HG03469 (cell line): ENCODE measurements at regions not wholly inside any gene's neighbourhood (a gene's known extent, or its start where the extent isn't known, plus 50 kb on each side); places are given as distances from the start of the nearest gene placed in this dataset.

ENCODE experiments used
- ATAC-seq: cut with Tn5 transposase; IDR thresholded peaks from one replicate; pipeline ENCODE4 v1.9.1; 2021; ENCODE audit warnings: mild to moderate bottlenecking, moderate library complexity, moderate number of reproducible peaks; ENCODE audit not compliant: unreplicated experiment

DNA sequence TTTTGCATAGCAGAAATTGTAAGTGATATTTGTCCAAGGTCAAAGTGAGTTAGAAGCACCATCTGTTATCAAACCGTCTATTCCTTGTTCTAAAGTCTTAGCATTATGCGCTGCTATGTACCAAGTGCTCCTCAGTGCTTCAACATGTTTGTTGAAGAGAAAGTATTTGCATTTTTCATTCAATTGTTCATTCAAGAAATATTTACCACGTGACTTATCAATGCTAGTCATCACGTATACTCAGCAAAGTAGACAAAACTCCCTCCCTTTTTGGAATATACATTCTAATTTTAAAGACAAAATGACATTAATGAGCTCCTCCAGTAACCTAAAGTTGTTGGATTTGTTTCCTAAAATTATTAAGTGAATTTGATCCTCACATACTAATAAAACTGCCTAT, 388.0 kb upstream of the CDH8 start:
- no peak for ATAC-seq

DNA sequence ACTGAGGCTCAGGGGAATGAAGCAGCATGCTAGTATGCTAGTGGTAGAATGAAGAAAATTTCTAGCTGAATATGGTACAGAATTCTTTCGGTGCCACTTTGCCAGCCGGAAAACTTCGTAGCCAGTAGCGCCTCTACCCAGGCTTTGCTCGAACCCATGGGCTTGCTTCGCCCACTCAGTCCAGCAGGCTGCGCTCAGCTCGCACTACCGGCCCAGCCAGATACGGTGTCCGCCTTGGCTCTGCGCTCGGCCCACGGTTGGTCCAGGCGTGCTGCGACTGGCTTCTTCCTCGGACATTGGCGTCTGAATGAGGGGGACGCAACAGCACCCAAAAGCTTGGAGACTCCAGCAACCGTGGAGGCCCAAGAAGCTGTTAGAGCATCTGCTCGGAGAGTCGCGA, 372.5 kb upstream of the CDH8 start:
- no peak for ATAC-seq

DNA sequence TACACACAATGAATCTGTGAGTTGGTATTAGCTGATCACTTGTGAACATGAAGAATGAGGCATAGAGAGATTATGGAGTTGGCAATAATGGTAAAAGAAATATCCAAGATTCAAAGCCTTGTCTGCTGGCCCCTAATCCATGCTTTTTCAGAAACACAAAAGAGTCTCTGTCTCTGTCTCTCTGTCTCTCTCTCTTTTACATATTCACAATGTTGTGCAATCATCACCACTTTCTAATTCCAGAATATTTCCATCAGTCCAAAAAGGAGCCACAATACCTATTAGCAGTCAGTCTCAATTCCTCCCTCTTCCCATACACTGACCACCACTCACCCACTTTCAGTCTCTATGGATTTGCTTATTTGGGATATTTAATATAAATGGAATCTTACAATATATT, 370.1 kb upstream of the CDH8 start:
- ATAC-seq, result no peak

DNA sequence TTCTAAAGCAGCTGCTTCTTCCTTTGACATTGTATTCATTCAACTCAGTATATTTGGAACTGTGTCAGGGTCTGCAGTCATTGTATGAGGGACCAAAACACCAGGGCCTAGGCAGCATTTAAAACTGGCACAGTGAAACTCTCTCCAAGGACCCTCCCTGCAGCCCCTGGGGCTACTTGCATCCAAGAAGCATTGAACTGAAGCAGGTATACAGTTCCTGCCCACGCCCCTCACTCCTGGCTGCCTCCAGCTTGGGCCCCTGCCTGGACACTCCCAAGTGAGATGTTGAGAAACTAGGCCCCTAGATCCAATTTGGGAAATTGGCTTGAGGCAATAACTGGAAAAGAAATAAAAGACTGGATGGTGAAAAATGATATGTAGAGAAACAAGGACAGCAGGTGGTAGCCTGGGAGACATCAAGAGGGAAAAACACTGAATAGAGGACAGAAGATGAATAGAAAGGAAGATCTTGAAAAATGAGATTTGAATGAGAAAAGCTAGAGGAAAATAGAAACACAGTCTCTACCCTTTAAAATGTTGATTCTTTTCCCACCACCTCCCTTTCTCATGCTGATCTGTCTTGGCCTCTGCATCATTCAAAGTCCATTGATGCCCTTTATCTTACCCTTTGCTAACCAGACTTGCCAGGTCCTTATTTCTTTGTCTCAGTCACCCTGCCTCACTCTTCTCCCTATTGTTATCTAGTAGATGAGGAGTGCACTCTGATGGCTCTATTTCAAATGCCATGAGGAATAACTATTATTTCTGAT, 368.8 kb upstream of the CDH8 start:
- ATAC-seq, result no peak

GRCh38 chr16:62392698-62393097, 356.5 kb upstream of the CDH8 start:
- no peak for ATAC-seq

DNA sequence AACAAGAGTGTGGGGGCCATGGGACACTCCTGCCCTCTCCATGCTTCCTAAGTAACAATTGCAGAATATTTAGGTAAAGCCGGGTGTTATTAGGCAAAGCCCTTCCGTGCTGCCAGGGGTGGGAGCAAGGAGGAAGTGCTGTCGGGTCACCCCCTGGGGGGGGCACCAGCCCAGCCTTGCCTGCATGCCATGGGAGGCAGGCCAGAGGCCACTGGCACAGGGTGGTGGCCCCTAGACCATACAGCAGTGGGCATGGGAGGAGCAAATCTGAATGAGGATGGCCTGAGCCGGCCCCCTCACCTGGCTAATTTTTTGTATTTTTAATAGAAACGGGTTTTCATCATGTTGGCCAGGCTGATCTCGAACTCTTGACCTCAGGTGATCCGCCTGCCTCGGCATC, 355.7 kb upstream of the CDH8 start:
- no peak for ATAC-seq

GRCh38 chr16:62391134-62391533, 354.9 kb upstream of the CDH8 start:
- no peak for ATAC-seq

GRCh38 chr16:62390214-62390613, 354.0 kb upstream of the CDH8 start:
- ATAC-seq, result no peak

- ATAC-seq, result no peak
These were observed 350.2 kb upstream of the CDH8 start for GRCh38 chr16:62386411-62386810.

GRCh38 chr16:62383941-62384340, 347.7 kb upstream of the CDH8 start:
- no peak for ATAC-seq

- no peak for ATAC-seq
These were observed 334.2 kb upstream of the CDH8 start for GRCh38 chr16:62370445-62370844.

- ATAC-seq, result no peak
These were observed 327.3 kb upstream of the CDH8 start for GRCh38 chr16:62363501-62363900.

- no peak for ATAC-seq
These were observed 317.1 kb upstream of the CDH8 start for GRCh38 chr16:62353355-62353754.

- ATAC-seq, result no peak
These were observed 306.0 kb upstream of the CDH8 start for GRCh38 chr16:62342216-62342615.

DNA sequence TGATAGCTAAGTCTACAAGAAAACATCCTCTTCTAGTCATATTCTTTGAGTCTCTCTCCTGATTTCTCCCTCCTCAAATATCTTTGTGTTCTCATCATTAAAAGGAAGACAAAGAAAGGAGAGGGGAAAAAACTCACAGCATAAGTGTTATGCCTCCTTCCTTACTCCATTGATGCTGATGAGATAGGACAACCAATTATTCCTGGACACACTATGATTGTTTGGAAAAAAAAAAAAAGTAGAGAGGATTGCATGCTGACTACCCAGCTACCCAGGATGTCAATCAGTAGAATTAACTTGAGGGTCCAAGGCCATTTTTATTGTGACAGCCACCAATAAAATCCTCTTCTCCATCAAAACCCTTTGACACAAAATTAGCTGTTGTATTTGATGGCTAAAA, 299.1 kb upstream of the CDH8 start:
- no peak for ATAC-seq

DNA sequence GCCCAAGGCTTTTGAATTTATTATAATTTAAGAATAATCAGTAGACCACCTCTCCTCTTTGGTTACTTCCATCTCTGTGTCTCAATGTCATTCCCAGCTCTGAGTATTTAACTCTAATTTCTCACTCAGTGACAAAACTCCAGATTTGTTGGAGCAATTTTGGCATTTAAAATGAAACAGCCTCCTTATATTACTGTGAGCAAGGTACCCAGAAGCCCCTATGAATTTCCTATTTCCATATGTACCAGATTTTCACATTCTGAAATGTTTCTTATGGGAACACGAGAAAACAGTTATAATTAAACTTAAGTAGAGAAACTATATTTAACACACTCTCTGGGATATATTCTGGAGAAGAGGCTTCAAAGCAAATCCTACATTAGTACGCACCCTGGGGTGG, 285.4 kb upstream of the CDH8 start:
- no peak for ATAC-seq

DNA sequence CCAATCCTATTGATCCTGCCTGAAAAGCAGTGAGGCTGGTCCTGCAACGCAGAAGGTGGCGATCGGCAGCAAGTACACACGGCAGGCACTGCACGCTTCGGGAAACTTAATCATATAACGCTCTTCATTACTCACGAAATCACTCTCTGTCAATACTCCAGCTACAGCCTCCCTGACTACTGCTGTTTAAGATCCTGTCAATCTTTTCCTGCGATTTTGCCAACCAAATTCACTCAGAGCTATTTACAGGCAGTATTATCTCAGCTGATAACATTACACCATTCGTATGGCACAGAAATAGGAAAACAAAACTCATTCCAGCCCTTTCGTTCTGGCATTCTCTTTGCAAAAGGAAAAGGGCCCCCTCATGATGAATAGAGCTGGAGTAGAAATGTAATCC, 262.4 kb upstream of the CDH8 start:
- no peak for ATAC-seq

DNA sequence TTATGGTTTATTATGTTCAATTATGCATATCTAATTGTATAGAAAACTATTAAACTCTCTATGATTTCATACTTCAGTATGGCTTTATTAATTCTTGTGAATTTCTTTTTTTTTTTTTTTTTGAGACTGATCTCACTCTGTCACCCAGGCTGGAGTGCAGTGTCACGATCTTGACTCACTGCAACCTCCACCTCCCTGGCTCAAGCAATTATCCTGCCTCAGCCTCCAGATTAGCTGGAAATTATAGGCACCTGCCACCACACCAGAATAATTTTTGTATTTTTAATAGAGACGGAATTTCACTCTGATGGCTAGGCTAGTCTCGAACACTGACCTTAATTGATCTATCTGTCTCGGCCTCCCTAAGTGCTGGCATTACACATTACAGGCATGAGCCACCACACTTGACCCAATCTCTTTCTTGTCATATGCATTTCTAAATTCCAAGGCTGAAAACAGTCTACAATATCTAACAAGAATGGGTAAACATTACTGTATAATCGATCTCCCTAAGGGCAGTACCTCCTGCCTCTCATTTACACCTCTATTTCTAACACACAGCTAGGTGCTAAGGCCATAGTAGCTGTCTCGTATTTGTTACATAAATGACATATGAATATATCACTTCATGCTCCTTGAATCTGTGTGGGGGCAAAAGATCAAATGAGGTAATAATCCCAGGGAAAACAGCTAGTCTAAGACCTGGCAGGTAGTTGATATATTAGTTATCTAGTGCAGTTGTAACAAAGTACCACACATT, 258.2 kb upstream of the CDH8 start:
- no peak for ATAC-seq

DNA sequence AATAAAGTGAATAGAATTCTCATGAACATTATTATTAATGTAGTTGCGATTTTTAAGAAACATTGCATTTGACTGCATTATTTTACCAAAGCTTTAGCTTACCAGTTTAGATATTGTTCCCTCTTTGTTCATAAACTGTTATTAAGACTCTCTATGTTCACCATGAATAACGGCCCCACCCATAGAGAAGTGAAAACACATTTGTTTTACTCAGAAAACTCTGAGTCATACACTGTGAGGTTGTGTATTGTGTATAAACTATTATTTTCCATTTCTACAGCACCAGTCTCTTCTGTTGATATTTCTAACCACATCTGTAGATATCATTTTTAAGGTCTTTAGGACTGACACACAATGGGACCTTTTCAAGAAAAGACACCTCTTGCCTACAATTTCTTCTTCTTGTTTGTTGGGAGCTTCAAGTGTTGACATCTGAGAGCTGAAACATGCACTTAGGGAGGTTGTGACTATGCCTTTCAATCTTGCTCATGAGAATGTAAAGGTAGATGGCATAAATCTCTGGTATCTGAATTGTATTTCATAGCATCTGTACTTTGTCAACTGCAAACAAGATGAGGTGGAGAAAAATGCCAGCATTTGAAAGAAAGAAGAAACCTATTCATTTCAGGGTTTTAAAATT, 252.9 kb upstream of the CDH8 start:
- ATAC-seq, result no peak

DNA sequence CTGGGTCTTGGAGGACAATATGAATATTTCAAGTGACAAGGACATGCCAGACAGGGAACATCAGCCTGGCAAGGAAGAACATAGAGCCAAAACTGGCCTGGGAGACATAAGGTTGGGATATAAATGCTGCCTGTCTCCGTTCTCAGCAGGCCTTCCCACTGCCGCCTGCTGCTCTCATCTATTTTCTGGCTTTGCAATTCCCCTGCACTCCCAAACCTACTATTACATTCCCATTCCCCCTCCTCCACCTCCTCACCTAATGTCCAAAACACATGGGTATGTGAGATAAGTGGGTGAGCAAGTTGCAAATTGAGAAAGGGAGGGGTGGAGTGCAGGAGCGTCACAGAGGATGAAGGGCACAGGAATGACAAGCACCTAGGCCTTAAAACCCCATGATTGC, 244.3 kb upstream of the CDH8 start:
- ATAC-seq, result no peak

DNA sequence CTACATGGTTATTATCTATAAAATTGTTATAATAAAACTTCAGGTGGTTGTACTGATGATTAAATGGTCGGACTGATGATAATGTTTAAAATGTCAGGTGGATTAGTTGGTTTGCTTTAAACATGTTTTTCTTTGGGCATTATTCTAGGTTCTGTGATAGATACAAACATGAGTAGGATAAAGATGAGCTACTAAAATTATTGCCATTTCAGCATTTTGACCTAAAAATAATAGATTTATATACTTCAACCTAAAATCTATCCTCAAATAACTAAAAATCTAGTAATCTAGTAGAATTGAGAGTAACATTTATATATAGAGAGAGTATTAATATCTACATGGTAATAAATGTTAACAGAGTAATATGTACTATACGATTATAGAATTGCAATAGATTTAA, 241.7 kb upstream of the CDH8 start:
- no peak for ATAC-seq

GRCh38 chr16:62276637-62277036, 240.4 kb upstream of the CDH8 start:
- no peak for ATAC-seq
